K562 (cell line): ENCODE measurements at regions not wholly inside any gene's neighbourhood (a gene's known extent, or its start where the extent isn't known, plus 50 kb on each side); places are given as distances from the start of the nearest gene placed in this dataset.

Source experiments
- ATAC-seq: fragments of 200-7000 bp; cut with Tn5 transposase; 3 replicates; pipeline ENCODE4 v1.9.1; 2020; ENCODE audit warnings: moderate library complexity
- BruUV-seq: library from RNA; stranded (reverse); fragments of 400-500 nt; replicated peaks from 2 replicates; lab custom pipeline; 2021; lab: Mats Ljungman, UMichigan
- CTCF ChIA-PET: fragments of 300-600 bp; formaldehyde crosslinking; extraction: SDS; loops from one replicate; lab custom pipeline; 2021; ENCODE audit warnings: low intra/inter-chr PET ratio; lab: Yijun Ruan, JAX
- POLR2A ChIA-PET: fragments of 300-600, 350-650 bp; sonication (Branson Sonifier 250); formaldehyde crosslinking; extraction: SDS; loops from one replicate; lab custom pipeline; 2021; ENCODE audit warnings: antibody characterized with exemption, inconsistent platforms; lab: Yijun Ruan, JAX
- DNase-seq, 4 experiments: peaks; one replicate each; pipeline versions ENCODE4 v3.0.0 to v3.0.0-alpha.2; 2011 to 2018; ENCODE audit warnings: low spot score in 3 of 4, mixed read lengths in 3 of 4; ENCODE audit errors: extremely low read depth in 1 of 4
- FAIRE-seq: peaks from 2 replicates; lab custom pipeline; 2011; peaks lifted over from hg19 to GRCh38; lab: Jason Lieb, UNC
- H2AFZ ChIP-seq: 2 replicates; pipeline ENCODE4 v1.6.0; 2011; ENCODE audit warnings: low read depth, low read length, control low read depth, inconsistent platforms
- H3K27ac ChIP-seq: fragments of 200-600 bp; 3 replicates; pipeline ENCODE4 v1.8.0; 2011; ENCODE audit warnings: low read depth, mild to moderate bottlenecking, control low read depth, inconsistent platforms, low read length, moderate library complexity, mixed read lengths; ENCODE audit errors: extremely low read depth
- H3K27me3 ChIP-seq, 2 experiments: fragments of 300-600 bp in 1 of 2; 2 replicates in 1 of 2; 3 replicates in 1 of 2; pipeline versions ENCODE4 v1.6.0 to v1.8.0; 2011; ENCODE audit warnings: inconsistent platforms in 2 of 2, low read length in 2 of 2, mild to moderate bottlenecking in 1 of 2, mixed read lengths in 1 of 2, moderate library complexity in 1 of 2; ENCODE audit not compliant: control insufficient read depth in 2 of 2, insufficient read depth in 2 of 2
- H3K36me3 ChIP-seq: fragments of 300-600 bp; 3 replicates; pipeline ENCODE4 v1.8.0; 2011; ENCODE audit warnings: mild to moderate bottlenecking, low read length, inconsistent platforms; ENCODE audit not compliant: control insufficient read depth, insufficient read depth
- H3K4me1 ChIP-seq, 2 experiments: fragments of 200-600 bp in 1 of 2; replicated peaks in 1 of 2; 2 replicates in 1 of 2; 3 replicates in 1 of 2; pipeline versions ENCODE4 v1.5.1 to v1.8.0; 2011; ENCODE audit warnings: inconsistent platforms in 2 of 2, low read length in 2 of 2, mild to moderate bottlenecking in 1 of 2, mixed read lengths in 1 of 2, moderate library complexity in 1 of 2; ENCODE audit not compliant: control insufficient read depth in 2 of 2, insufficient read depth in 2 of 2
- H3K4me2 ChIP-seq: 2 replicates; pipeline ENCODE4 v1.6.1; 2011; ENCODE audit warnings: low read length, control low read depth, inconsistent platforms, mixed read lengths; ENCODE audit not compliant: insufficient read depth
- H3K4me3 ChIP-seq: fragments of 200-600 bp; sonication (generic), shearing (Covaris generic); 2 replicates; pipeline ENCODE4 v1.5.1; 2016; ENCODE audit warnings: control low read depth, inconsistent platforms
- H3K79me2 ChIP-seq: fragments of 200-600 bp; 3 replicates; pipeline ENCODE4 v1.8.0; 2011; ENCODE audit warnings: low read length, inconsistent platforms; ENCODE audit not compliant: control insufficient read depth, insufficient read depth
- H3K9ac ChIP-seq, 2 experiments: 2 replicates each; pipeline versions ENCODE4 v1.6.0 to v1.6.1; 2011; ENCODE audit warnings: low read depth in 2 of 2, low read length in 2 of 2, control low read depth in 1 of 2, inconsistent platforms in 1 of 2, mild to moderate bottlenecking in 1 of 2, mixed read lengths in 1 of 2; ENCODE audit not compliant: insufficient read depth in 1 of 2
- H3K9me1 ChIP-seq: one replicate; pipeline ENCODE4 v1.6.0; 2011; ENCODE audit warnings: inconsistent platforms, mild to moderate bottlenecking, low read length, moderate library complexity; ENCODE audit not compliant: control insufficient read depth, insufficient read depth
- H3K9me3 ChIP-seq: replicated peaks from 2 replicates; pipeline ENCODE4 v1.5.1; 2011; ENCODE audit warnings: low read depth, low read length, inconsistent platforms; ENCODE audit not compliant: control insufficient read depth, insufficient read depth
- H4K20me1 ChIP-seq: replicated peaks from 2 replicates; pipeline ENCODE4 v1.6.1; 2011; ENCODE audit warnings: low read length, inconsistent platforms, mixed read lengths; ENCODE audit not compliant: control insufficient read depth, insufficient read depth
- POLR3G ChIP-seq: IDR thresholded peaks from 2 replicates; pipeline ENCODE4 v1.6.1; 2011; ENCODE audit not compliant: insufficient read length, insufficient replicate concordance; ENCODE audit errors: extremely low read depth
- WGBS: fragments of 100-300 bp; shearing (Covaris generic); methylation state at CpG from one replicate; pipeline ENCODE4 v1.1.6; 2016; ENCODE audit warnings: low coverage, mixed read lengths; ENCODE audit not compliant: insufficient coverage; ENCODE audit errors: missing lambda C conversion rate; 5-methylcytosine and 5-hydroxymethylcytosine counted together
- in situ Hi-C: fragments of 300-500 bp; cut with MboI; formaldehyde crosslinking; loops from 4 replicates; pipeline ENCODE4 v1.15.0; 2018; ENCODE audit warnings: inconsistent platforms, mixed read lengths
- intact Hi-C: fragments of 100-400 bp; cut with micrococcal nuclease; formaldehyde crosslinking; loops from 2 replicates; pipeline ENCODE4 v1.14.2; 2022
- TF ChIP-seq, protein P1 (sequence below): fragments of 450-650 bp; IDR thresholded peaks from 2 replicates; pipeline ENCODE4 v1.6.1; 2016; ENCODE audit warnings: low read depth
- TF ChIP-seq, protein P2 (sequence below): IDR thresholded peaks from 2 replicates; pipeline ENCODE4 v1.6.1; 2016; ENCODE audit warnings: missing genetic modification characterization, missing compliant biosample characterization
- TF ChIP-seq, protein P3 (sequence below): sonication (generic); formaldehyde crosslinking; IDR thresholded peaks from 2 replicates; pipeline ENCODE4 v1.8.0; 2022; ENCODE audit warnings: mild to moderate bottlenecking, low read depth, missing genetic modification reagents

DNA sequence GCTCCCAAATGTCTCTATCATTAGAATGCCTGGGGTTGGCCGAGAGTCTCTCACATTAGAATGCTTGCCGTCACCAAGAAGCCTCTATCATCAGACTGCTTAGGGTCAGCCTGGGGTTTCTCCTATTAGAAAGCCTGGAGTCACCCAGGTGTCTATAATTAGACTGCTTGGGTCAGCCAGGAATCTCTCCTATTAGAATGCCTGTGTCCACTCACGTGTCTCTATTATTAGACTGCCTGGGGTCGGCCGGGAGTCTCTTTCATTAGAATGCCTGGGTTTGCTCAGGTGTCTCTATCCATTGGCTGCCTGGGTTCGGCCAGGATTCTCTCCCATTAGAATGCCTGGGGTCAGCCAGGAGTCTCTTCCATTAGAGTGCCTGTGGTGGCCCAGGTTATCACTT lies 1453.1 kb downstream of the UQCRFS1 start:
- FAIRE-seq (no peak), DNase-seq (no peak)
- Histone ChIP-seq H3K9me3 (no peaks in the 10 kb centered on the region), H3K27ac (no peak overlapping the region), H3K9me1 (no peaks in the 10 kb centered on the region), H3K4me1 (no peaks in the 10 kb centered on the region), H3K27me3 (no peaks in the 10 kb centered on the region), H3K9ac (no peak overlapping the region)
- TF ChIP-seq, protein P1, sequence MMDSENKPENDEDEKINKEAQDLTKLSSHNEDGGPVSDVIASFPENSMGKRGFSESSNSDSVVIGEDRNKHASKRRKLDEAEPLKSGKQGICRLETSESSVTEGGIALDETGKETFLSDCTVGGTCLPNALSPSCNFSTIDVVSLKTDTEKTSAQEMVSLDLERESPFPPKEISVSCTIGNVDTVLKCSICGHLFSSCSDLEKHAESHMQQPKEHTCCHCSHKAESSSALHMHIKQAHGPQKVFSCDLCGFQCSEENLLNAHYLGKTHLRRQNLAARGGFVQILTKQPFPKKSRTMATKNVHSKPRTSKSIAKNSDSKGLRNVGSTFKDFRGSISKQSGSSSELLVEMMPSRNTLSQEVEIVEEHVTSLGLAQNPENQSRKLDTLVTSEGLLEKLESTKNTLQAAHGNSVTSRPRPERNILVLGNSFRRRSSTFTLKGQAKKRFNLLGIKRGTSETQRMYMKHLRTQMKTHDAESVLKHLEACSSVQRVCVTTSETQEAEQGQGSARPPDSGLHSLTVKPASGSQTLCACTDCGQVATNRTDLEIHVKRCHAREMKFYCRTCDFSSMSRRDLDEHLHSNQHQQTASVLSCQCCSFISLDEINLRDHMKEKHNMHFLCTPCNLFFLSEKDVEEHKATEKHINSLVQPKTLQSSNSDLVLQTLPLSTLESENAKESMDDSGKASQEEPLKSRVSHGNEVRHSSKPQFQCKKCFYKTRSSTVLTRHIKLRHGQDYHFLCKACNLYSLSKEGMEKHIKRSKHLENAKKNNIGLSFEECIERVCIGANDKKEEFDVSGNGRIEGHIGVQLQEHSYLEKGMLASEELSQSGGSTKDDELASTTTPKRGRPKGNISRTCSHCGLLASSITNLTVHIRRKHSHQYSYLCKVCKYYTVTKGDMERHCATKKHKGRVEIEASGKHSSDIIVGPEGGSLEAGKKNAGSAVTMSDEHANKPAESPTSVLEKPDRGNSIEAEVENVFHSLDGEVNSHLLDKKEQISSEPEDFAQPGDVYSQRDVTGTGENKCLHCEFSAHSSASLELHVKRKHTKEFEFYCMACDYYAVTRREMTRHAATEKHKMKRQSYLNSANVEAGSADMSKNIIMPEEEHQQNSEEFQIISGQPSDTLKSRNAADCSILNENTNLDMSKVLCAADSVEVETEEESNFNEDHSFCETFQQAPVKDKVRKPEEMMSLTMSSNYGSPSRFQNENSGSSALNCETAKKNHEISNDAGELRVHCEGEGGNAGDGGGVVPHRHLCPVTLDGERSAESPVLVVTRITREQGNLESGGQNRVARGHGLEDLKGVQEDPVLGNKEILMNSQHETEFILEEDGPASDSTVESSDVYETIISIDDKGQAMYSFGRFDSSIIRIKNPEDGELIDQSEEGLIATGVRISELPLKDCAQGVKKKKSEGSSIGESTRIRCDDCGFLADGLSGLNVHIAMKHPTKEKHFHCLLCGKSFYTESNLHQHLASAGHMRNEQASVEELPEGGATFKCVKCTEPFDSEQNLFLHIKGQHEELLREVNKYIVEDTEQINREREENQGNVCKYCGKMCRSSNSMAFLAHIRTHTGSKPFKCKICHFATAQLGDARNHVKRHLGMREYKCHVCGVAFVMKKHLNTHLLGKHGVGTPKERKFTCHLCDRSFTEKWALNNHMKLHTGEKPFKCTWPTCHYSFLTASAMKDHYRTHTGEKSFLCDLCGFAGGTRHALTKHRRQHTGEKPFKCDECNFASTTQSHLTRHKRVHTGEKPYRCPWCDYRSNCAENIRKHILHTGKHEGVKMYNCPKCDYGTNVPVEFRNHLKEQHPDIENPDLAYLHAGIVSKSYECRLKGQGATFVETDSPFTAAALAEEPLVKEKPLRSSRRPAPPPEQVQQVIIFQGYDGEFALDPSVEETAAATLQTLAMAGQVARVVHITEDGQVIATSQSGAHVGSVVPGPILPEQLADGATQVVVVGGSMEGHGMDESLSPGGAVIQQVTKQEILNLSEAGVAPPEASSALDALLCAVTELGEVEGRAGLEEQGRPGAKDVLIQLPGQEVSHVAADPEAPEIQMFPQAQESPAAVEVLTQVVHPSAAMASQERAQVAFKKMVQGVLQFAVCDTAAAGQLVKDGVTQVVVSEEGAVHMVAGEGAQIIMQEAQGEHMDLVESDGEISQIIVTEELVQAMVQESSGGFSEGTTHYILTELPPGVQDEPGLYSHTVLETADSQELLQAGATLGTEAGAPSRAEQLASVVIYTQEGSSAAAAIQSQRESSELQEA, result no peak
- TF ChIP-seq, protein P2, sequence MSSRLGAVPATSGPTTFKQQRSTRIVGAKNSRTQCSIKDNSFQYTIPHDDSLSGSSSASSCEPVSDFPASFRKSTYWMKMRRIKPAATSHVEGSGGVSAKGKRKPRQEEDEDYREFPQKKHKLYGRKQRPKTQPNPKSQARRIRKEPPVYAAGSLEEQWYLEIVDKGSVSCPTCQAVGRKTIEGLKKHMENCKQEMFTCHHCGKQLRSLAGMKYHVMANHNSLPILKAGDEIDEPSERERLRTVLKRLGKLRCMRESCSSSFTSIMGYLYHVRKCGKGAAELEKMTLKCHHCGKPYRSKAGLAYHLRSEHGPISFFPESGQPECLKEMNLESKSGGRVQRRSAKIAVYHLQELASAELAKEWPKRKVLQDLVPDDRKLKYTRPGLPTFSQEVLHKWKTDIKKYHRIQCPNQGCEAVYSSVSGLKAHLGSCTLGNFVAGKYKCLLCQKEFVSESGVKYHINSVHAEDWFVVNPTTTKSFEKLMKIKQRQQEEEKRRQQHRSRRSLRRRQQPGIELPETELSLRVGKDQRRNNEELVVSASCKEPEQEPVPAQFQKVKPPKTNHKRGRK (tag), result no peak
- TF ChIP-seq, protein P3, sequence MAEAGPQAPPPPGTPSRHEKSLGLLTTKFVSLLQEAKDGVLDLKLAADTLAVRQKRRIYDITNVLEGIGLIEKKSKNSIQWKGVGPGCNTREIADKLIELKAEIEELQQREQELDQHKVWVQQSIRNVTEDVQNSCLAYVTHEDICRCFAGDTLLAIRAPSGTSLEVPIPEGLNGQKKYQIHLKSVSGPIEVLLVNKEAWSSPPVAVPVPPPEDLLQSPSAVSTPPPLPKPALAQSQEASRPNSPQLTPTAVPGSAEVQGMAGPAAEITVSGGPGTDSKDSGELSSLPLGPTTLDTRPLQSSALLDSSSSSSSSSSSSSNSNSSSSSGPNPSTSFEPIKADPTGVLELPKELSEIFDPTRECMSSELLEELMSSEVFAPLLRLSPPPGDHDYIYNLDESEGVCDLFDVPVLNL (CRISPR knock-in tag), result no peak
- no peak for TF ChIP-seq POLR3G
- TF ChIP-seq, all 486 proteins: peak for 0
- in situ Hi-C loops (no loop called here), intact Hi-C loops (no loop called here)
- H2AFZ ChIP-seq, result no peak overlapping the region
- ChIA-PET POLR2A (no interaction called here), CTCF (no interaction called here)
- H3K4me2 ChIP-seq, result no peak overlapping the region
- no TSS peak for BruUV-seq
- H4K20me1 ChIP-seq, result no peaks in the 10 kb centered on the region
- H3K79me2 ChIP-seq, result no peaks in the 10 kb centered on the region
- no peak for ATAC-seq
- 15% methylated on average over 6 of the region's 6 CpGs for WGBS
- H3K4me3 ChIP-seq, result no peak overlapping the region
- no peaks in the 10 kb centered on the region for H3K36me3 ChIP-seq
